Adrenal gland (tissue), 9 donors: ENCODE measurements at regions not wholly inside any gene's neighbourhood (a gene's known extent, or its start where the extent isn't known, plus 50 kb on each side); places are given as distances from the start of the nearest gene placed in this dataset.

Experiments used
- DNase-seq, 7 donors: peaks; one replicate each; pipeline ENCODE4 v3.0.0-alpha.2; 2019 to 2020
- H3K27ac ChIP-seq, 5 donors: fragments of 200-600 bp; sonication (generic) in 4 of 5; 1 replicate in 3 of 5; 2 replicates in 2 of 5; pipeline versions ENCODE4 v1.5.1 to v1.8.0; 2016 to 2020; ENCODE audit warnings: mild to moderate bottlenecking in 1 of 5
- H3K27me3 ChIP-seq: fragments of 200-600 bp; 2 replicates; pipeline ENCODE4 v1.8.0; 2021
- H3K36me3 ChIP-seq, 2 donors: fragments of 200-600 bp; replicated peaks in 1 of 2; 1 replicate in 1 of 2; 2 replicates in 1 of 2; pipeline versions ENCODE4 v1.5.1 to v1.8.0; 2018 to 2022
- H3K4me1 ChIP-seq, 2 donors: fragments of 200-600 bp; replicated peaks in 1 of 2; 1 replicate in 1 of 2; 2 replicates in 1 of 2; pipeline versions ENCODE4 v1.5.1 to v1.8.0; 2018 to 2021
- H3K4me3 ChIP-seq, 4 donors: fragments of 200-600 bp; sonication (generic) in 3 of 4; one replicate each; pipeline ENCODE4 v1.5.1; 2016 to 2018
- H3K9me3 ChIP-seq, 3 donors: fragments of 200-600 bp; sonication (generic) in 1 of 3; replicated peaks in 1 of 3; 1 replicate in 2 of 3; 2 replicates in 1 of 3; pipeline versions ENCODE4 v1.5.1 to v1.8.0; 2016 to 2021
- POLR2A ChIP-seq, 2 donors: fragments of 450-650 bp; IDR thresholded peaks; one replicate each; pipeline ENCODE4 v1.6.1; 2017; ENCODE audit warnings: antibody characterized with exemption in 2 of 2, mild to moderate bottlenecking in 2 of 2, moderate library complexity in 1 of 2
- WGBS, 4 donors: extraction: QIAGEN DNeasy Blood & Tissue Kit in 2 of 4; methylation state at CpG; one replicate each; pipeline versions ENCODE4 v1.1.5 to v1.1.7; 2013 to 2017; 5-methylcytosine and 5-hydroxymethylcytosine counted together
- intact Hi-C, 2 donors: fragments of 100-400 bp; cut with DNase I; formaldehyde crosslinking; loops; one replicate each; pipeline versions ENCODE4 v1.14.1 to v1.15.0; 2022 to 2023
- TF ChIP-seq, protein P1 (sequence below), 6 experiments: fragments of 450-650 bp in 4 of 6; fragments of 200-600 bp in 2 of 6; sonication (generic) in 1 of 6; IDR thresholded peaks; 1 replicate in 5 of 6; 2 replicates in 1 of 6; pipeline versions ENCODE4 v1.5.1 to v1.8.0; 2016 to 2021; ENCODE audit warnings: antibody characterized with exemption in 6 of 6, mild to moderate bottlenecking in 2 of 6, moderate library complexity in 1 of 6
- donor health status: healthy with polysubstance abuse.
- donor health status: Bipolar disorder and iron deficiency.
- donor health status: DM: yes; HTN: yes; CAD: no.
- donor health status: DM: no; HTN: no; CAD: no.
- donor health status: DM: no; HTN: no; CAD: no.

DNA sequence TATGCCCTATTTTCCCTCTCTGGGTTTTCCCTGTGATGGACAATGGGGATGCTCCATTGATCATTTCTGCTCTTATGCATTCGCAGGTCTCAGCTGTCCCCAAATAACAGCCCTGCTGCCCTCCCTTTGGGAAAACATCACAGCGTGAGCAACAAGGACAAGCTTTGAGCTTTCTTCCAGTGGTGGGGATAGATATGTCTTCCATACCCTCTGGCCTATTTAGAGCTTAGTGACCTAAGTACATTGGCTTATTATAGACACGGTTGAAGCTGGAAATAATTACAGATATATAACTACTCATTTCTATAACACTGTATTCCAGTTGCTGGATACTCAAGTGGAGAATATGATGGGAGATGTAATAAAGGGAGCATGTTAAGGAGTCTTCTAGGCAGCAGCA is 304.3 kb upstream of the MGAT5 start:
- no peak for DNase-seq
- H3K27me3 ChIP-seq = no peaks in the 10 kb centered on the region
- no peak for TF ChIP-seq POLR2A (IDR thresholded peaks at IDR 0.05)
- TF ChIP-seq, protein P1, sequence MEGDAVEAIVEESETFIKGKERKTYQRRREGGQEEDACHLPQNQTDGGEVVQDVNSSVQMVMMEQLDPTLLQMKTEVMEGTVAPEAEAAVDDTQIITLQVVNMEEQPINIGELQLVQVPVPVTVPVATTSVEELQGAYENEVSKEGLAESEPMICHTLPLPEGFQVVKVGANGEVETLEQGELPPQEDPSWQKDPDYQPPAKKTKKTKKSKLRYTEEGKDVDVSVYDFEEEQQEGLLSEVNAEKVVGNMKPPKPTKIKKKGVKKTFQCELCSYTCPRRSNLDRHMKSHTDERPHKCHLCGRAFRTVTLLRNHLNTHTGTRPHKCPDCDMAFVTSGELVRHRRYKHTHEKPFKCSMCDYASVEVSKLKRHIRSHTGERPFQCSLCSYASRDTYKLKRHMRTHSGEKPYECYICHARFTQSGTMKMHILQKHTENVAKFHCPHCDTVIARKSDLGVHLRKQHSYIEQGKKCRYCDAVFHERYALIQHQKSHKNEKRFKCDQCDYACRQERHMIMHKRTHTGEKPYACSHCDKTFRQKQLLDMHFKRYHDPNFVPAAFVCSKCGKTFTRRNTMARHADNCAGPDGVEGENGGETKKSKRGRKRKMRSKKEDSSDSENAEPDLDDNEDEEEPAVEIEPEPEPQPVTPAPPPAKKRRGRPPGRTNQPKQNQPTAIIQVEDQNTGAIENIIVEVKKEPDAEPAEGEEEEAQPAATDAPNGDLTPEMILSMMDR (IDR thresholded peaks at IDR 0.05) = no peak
- H3K27ac ChIP-seq = no peak overlapping the region
- no peak overlapping the region for H3K4me3 ChIP-seq
- intact Hi-C loops = no loop called here
- no peaks in the 10 kb centered on the region for H3K4me1 ChIP-seq
- H3K9me3 ChIP-seq = no peaks in the 10 kb centered on the region
- WGBS, 4 donors = 85 to 97% (median 87%) methylated on average over 3 of the region's 3 CpGs
- H3K36me3 ChIP-seq = no peaks in the 10 kb centered on the region

DNA sequence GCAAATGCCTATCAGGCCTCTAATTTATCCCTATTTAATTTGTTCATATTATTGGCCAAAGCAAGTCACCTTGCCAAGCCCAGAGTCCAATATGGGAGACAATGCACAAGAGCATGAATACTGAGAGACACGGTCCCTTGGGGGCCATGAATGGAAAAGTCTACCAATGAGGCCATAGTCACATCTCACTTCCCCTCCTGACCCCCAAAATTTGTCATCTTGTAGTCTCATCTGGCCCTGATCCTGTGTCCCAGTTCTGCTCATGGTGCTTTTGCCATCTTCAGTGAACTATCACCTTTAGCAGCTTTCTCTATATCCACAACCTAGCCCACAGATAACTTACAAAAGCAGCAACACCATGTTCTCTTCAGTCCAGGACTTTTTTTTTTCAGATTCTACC is 302.7 kb upstream of the MGAT5 start:
- intact Hi-C loops = no loop called here
- H3K4me1 ChIP-seq = no peaks in the 10 kb centered on the region
- H3K27ac ChIP-seq = no peak overlapping the region
- no peaks in the 10 kb centered on the region for H3K27me3 ChIP-seq
- no peaks in the 10 kb centered on the region for H3K36me3 ChIP-seq
- TF ChIP-seq, protein P1 (IDR thresholded peaks at IDR 0.05) = no peak
- no peak for TF ChIP-seq POLR2A (IDR thresholded peaks at IDR 0.05)
- WGBS, 4 donors = 94 to 100% (median 100%) methylated on average over 1 of the region's 1 CpG
- no peak for DNase-seq
- H3K4me3 ChIP-seq = no peak overlapping the region
- H3K9me3 ChIP-seq = no peaks in the 10 kb centered on the region

DNA sequence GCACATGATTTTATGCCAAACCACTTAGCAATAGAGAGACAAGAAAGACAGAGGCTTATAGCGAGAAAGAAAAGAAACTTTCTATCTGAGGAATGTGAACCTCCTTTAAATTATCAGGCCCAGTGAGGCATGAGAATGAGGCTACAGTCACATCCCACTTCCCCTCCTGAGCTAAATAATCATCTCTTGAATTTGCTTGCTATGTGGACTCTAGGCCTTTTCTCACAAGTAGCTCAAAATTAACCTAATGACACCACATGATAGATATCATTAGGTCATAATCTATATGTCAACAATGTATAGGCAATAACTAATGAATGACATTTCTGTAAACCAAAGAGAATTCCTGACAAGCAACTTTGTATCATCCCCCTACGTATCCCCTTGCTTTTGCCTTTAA is 301.5 kb upstream of the MGAT5 start:
- 67 to 89% (median 82%) methylated on average over 2 of the region's 2 CpGs for WGBS, 4 donors
- intact Hi-C loops = no loop called here
- TF ChIP-seq, protein P1 (IDR thresholded peaks at IDR 0.05) = no peak
- no peak for TF ChIP-seq POLR2A (IDR thresholded peaks at IDR 0.05)
- no peaks in the 10 kb centered on the region for H3K9me3 ChIP-seq
- no peaks in the 10 kb centered on the region for H3K36me3 ChIP-seq
- no peak for DNase-seq
- no peak overlapping the region for H3K4me3 ChIP-seq
- H3K27me3 ChIP-seq = no peaks in the 10 kb centered on the region
- peaks cover 0 to 2% of the 10 kb centered on the region in 2 donors for H3K4me1 ChIP-seq
- H3K27ac ChIP-seq = no peak overlapping the region

DNA sequence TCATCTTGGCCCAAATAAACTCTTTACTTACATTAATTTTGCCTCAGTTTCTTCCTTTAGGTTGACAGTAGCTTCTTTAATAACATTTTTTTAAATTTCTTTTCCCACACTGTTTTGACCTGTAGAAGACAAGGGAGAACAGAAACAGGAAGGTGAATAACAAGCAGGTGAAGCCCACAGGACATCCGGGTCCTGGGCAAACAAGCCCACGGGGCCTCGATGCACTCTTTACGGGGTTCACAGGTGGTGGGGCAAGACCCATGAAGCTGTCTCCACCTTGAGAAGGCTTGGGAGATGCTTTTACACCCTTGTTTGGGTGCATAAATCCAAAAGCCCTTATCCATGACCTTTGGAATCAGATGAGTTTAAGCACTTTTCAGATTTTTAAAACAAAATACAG is 301.0 kb upstream of the MGAT5 start:
- intact Hi-C loops = no loop called here
- Histone ChIP-seq H3K27ac (no peak overlapping the region), H3K27me3 (no peaks in the 10 kb centered on the region), H3K4me3 (no peak overlapping the region), H3K9me3 (no peaks in the 10 kb centered on the region), H3K4me1 (peaks cover 0 to 5% of the 10 kb centered on the region in 2 donors), H3K36me3 (no peaks in the 10 kb centered on the region)
- 84 to 96% (median 90%) methylated on average over 4 of the region's 4 CpGs for WGBS, 4 donors
- TF ChIP-seq, protein P1 (IDR thresholded peaks at IDR 0.05) = no peak
- TF ChIP-seq POLR2A (IDR thresholded peaks at IDR 0.05) = no peak
- DNase-seq = no peak
